Activated T-cell treated with anti-CD3 and anti-CD28 coated beads, Interleukin-2, amount 50 U/mL, for 72 hours (primary cell): ENCODE measurements at regions not wholly inside any gene's neighbourhood (a gene's known extent, or its start where the extent isn't known, plus 50 kb on each side); places are given as distances from the start of the nearest gene placed in this dataset.

Experiments
- ATAC-seq, 2 donors: fragments of 150-1000 bp; cut with Tn5 transposase; replicated peaks in 1 of 2; 2 replicates each; pipeline ENCODE4 v1.10.0; 2021; ENCODE audit warnings: moderate library complexity in 2 of 2, mild to moderate bottlenecking in 1 of 2
- DNase-seq, 2 donors: peaks; one replicate each; pipeline ENCODE4 v3.0.0; 2021 to 2022; ENCODE audit warnings: mixed read lengths in 1 of 2
- H3K27ac Mint-ChIP-seq: one replicate; pipeline ENCODE4 v1.8.0; 2022; ENCODE audit warnings: mild to moderate bottlenecking, moderate library complexity, mixed read lengths
- H3K27me3 Mint-ChIP-seq: one replicate; pipeline ENCODE4 v1.8.0; 2022; ENCODE audit warnings: low read depth, mixed read lengths
- H3K36me3 Mint-ChIP-seq, 2 donors: one replicate each; pipeline ENCODE4 v1.8.0; 2022; ENCODE audit warnings: mixed read lengths in 2 of 2, mild to moderate bottlenecking in 1 of 2; ENCODE audit not compliant: insufficient read depth in 2 of 2
- H3K4me1 Mint-ChIP-seq: one replicate; pipeline ENCODE4 v1.8.0; 2022; ENCODE audit warnings: low read depth, mixed read lengths
- H3K4me3 Mint-ChIP-seq, 2 donors: one replicate each; pipeline ENCODE4 v1.8.0; 2022; ENCODE audit warnings: mild to moderate bottlenecking in 2 of 2, mixed read lengths in 2 of 2, moderate library complexity in 2 of 2
- H3K9me3 Mint-ChIP-seq, 2 donors: one replicate each; pipeline ENCODE4 v1.8.0; 2022; ENCODE audit warnings: mixed read lengths in 2 of 2

DNA sequence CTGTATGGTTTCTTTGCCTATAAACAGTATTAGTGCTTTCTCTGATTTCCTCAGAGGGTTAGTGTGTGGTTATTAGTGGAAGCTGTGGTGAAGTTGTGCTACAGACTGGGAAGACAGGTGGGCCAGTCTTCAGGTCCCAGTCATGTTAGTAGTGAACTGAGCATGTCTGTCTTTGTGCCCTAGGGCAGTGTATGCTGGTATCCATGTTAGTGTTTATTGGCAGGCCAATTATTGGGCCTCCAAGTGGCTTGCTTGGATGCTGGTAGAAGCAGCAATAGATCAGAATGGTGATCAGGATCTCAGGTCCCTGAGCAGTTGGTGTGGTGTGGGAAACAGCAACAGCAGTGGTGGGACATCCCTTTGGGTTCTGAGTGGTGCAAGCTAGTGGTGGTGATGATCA lies 137.6 kb downstream of the OTOR start:
- H3K4me3 Mint-ChIP-seq: no peak overlapping the region
- H3K27me3 Mint-ChIP-seq: no peaks in the 10 kb centered on the region
- no peak overlapping the region for H3K27ac Mint-ChIP-seq
- no peaks in the 10 kb centered on the region for H3K4me1 Mint-ChIP-seq
- no peaks in the 10 kb centered on the region for H3K36me3 Mint-ChIP-seq
- peaks cover 2 to 6% of the 10 kb centered on the region in 2 donors for H3K9me3 Mint-ChIP-seq
- ATAC-seq: no peak
- DNase-seq: no peak

DNA sequence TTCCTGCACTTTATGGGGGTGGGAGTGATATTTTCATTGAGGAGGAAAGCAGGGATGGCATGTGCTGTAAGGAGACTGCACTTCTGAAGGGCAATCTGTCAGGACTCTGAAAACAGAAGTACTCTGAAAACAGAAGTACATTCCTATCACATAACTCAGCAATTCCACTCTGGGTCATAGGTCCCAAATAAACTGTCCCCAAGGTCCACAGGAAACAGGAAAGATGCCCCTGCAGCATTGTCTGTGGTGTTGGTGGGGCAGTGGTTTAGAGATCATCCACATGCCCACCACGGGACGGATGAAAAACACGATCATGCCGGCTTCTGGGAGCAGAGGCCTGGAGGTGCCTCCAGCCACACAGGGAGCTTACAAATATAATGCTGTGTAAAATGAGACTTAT lies 150.3 kb downstream of the OTOR start:
- no peaks in the 10 kb centered on the region for H3K9me3 Mint-ChIP-seq
- no peaks in the 10 kb centered on the region for H3K4me1 Mint-ChIP-seq
- H3K4me3 Mint-ChIP-seq: no peak overlapping the region
- DNase-seq: no peak
- H3K36me3 Mint-ChIP-seq: no peaks in the 10 kb centered on the region
- no peaks in the 10 kb centered on the region for H3K27me3 Mint-ChIP-seq
- ATAC-seq: no peak
- H3K27ac Mint-ChIP-seq: no peak overlapping the region

DNA sequence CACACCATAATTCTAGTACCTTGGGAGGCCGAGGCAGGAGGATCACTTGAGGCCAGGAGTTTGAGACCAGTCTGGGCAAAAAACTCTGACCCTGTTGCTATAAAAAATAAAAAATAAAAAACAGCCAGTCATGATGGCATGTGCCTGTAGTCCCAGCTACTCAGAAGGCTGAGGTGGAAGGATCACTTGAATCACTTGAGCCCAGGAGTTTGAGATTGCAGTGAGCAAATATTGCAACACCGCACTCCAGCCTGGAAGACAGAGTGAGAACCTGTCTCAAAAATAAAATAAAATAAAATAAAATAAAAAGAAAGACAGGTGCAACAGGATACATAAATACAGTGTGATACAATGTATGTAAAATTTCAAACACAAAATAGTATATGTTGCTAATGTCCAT lies 154.5 kb downstream of the OTOR start:
- Mint-ChIP-seq H3K4me3 (no peak overlapping the region), H3K27ac (no peak overlapping the region), H3K4me1 (no peaks in the 10 kb centered on the region), H3K9me3 (peaks cover 4 to 5% of the 10 kb centered on the region in 2 donors), H3K36me3 (no peaks in the 10 kb centered on the region), H3K27me3 (no peaks in the 10 kb centered on the region)
- ATAC-seq (no peak), DNase-seq (no peak)

DNA sequence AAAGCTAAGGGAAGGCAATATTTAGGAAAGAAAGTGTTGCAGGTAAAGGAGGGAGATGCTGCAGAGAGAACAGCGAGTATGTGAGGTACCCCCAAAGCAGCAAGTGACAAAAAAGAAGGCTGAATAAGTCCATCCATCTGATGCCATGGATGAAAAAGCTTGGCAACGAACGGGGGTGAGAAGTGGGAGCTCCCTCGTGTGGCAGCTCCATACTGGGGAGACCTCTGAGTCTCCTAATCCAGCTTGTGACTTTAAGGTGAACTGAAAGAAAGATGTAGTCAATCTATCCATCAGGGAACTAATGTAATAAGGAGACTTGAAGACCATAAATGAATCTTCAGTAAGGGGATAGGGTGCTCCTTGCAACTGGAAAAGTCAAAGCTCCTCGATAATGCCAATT lies 156.6 kb downstream of the OTOR start:
- H3K27ac Mint-ChIP-seq: no peak overlapping the region
- H3K36me3 Mint-ChIP-seq: no peaks in the 10 kb centered on the region
- DNase-seq: no peak
- H3K4me1 Mint-ChIP-seq: no peaks in the 10 kb centered on the region
- H3K4me3 Mint-ChIP-seq: no peak overlapping the region
- H3K9me3 Mint-ChIP-seq: peaks cover 4 to 7% of the 10 kb centered on the region in 2 donors
- ATAC-seq: no peak
- H3K27me3 Mint-ChIP-seq: no peaks in the 10 kb centered on the region

DNA sequence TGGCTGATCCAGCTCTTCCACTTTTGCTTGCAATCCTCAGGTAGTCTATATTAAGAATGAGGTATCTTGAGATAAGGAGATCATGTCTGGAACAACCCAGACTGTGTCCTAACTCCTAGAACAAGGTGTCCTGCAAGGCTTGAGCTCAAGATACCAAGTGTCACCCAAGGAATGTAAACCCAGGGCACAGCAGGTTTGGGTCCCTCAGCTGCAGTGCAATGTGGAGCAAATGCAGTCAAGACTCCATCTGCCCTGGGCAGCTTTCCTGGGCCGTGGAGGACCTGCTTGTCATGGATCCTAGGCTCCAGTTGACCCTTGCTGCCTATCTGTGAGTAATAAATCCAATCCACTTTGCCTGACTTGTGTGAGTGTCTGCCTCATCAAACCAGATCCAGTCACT lies 166.1 kb downstream of the OTOR start:
- H3K9me3 Mint-ChIP-seq: peaks cover 2 to 5% of the 10 kb centered on the region in 2 donors
- H3K36me3 Mint-ChIP-seq: peaks cover 0 to 1% of the 10 kb centered on the region in 2 donors

DNA sequence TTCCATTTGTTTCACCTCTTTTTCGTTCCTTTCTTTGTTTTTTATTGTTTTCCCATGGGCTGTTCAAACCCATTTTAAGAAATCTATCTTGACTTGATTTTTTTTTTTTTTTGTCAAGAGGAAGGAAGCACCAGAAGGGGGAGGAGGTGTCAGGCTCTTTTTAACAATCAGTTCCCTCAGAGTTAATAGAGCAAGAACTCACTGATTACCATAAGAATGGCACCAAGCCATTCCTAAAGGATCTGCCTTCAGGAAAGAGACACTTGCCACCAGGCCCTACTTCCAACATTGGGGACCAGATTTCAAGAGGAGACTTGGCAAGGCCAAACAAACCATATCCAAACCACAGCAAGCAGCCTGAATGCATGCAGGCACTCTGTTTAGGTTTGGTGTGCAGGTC lies 168.0 kb downstream of the OTOR start:
- no peak overlapping the region for H3K27ac Mint-ChIP-seq
- no peaks in the 10 kb centered on the region for H3K36me3 Mint-ChIP-seq
- no peaks in the 10 kb centered on the region for H3K27me3 Mint-ChIP-seq
- DNase-seq (no peak), ATAC-seq (no peak)
- no peaks in the 10 kb centered on the region for H3K4me1 Mint-ChIP-seq
- H3K9me3 Mint-ChIP-seq: no peaks in the 10 kb centered on the region
- no peak overlapping the region for H3K4me3 Mint-ChIP-seq

More for the DNA sequence above, 166.1 kb downstream of the OTOR start:
- DNase-seq (no peak), ATAC-seq (no peak)
- Mint-ChIP-seq H3K27me3 (no peaks in the 10 kb centered on the region), H3K27ac (no peak overlapping the region), H3K4me1 (no peaks in the 10 kb centered on the region), H3K4me3 (no peak overlapping the region)

DNA sequence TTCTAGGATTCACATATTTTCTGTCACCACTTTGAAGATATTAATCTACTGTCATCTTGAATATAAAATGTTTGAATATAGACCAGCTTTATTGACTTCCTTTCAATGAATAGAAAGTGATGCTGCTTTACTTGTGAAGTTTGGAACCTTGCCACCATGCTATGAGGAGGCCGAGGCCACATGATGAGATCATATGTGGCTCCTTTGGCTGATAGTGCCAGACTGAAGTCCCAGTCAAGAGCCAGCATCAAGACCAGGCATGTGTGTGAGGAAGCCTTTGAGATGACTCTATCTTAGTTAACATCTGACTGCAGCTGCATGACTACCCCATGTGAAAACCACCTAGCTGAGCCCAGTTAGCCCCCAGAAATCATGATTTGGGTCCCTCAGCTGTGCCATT lies 169.5 kb downstream of the OTOR start:
- ATAC-seq: no peak
- Mint-ChIP-seq H3K9me3 (no peaks in the 10 kb centered on the region), H3K27ac (no peak overlapping the region), H3K36me3 (no peaks in the 10 kb centered on the region), H3K4me1 (no peaks in the 10 kb centered on the region), H3K27me3 (no peaks in the 10 kb centered on the region), H3K4me3 (no peak overlapping the region)
- DNase-seq: no peak

DNA sequence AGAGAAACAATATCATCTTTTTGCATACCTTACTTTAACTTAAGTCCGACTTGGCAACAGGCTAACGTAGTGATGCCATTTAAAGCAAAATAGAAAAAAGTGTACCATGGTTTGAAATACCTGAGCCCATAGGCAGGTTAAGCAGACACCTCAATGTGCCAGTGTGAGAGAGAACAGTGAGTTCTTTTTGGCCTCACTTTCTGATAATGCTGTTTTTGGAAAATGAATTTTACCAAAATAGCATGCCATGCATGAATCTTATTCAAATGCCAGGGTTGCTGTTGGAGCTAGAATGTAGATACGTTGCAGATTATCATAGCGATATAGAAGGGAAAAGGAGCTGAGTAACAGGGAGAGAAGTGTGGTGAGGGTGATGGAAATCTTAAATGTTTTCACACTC lies 170.2 kb downstream of the OTOR start:
- Mint-ChIP-seq H3K27ac (no peak overlapping the region), H3K27me3 (no peaks in the 10 kb centered on the region), H3K9me3 (no peaks in the 10 kb centered on the region), H3K36me3 (no peaks in the 10 kb centered on the region), H3K4me1 (no peaks in the 10 kb centered on the region), H3K4me3 (no peak overlapping the region)
- ATAC-seq (no peak), DNase-seq (no peak)

DNA sequence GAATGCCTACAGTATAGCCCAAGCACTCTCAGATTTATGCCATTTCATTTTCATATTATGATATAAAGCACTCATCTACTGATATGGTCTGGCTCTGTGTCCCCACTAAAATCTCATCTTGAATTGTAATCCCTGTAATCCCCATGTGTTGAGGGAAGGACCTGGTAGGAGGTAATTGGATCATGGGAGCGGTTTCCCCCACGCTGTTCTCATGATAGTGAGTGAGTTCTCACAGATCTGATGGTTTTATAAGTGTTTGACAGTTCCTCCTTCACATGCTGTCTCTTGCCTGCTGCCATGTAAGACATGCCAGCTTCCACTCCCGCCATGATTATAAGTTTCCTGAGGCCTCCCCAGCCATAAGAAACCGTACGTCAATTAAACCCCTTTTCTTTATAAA lies 171.7 kb downstream of the OTOR start:
- Mint-ChIP-seq H3K27ac (no peak overlapping the region), H3K9me3 (no peaks in the 10 kb centered on the region)

DNA sequence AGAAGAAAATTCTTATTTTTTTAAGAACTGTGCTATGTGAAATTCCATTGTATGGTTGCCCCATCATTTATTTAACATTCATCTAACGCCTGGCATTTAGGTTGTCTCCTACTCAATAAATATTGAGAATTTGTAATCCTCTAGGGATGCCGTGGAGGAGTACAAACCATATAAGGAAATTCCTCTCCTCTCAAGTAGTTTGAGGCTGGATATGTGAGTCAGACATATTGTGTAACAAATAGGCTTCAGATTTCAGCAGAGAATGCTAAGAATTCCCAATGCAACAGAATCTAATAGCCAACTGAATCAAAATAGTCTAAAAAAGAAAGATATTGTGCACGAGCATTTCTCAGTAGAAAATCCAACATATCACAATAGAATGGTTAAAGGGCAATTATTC lies 174.7 kb downstream of the OTOR start:
- no peak overlapping the region for H3K27ac Mint-ChIP-seq
- H3K4me3 Mint-ChIP-seq: no peak overlapping the region
- H3K9me3 Mint-ChIP-seq: no peaks in the 10 kb centered on the region
- H3K4me1 Mint-ChIP-seq: no peaks in the 10 kb centered on the region
- no peaks in the 10 kb centered on the region for H3K27me3 Mint-ChIP-seq
- ATAC-seq (no peak), DNase-seq (no peak)
- no peaks in the 10 kb centered on the region for H3K36me3 Mint-ChIP-seq

More for the DNA sequence above, 171.7 kb downstream of the OTOR start:
- DNase-seq (no peak), ATAC-seq (no peak)
- Mint-ChIP-seq H3K27me3 (no peaks in the 10 kb centered on the region), H3K4me1 (no peaks in the 10 kb centered on the region), H3K36me3 (no peaks in the 10 kb centered on the region), H3K4me3 (no peak overlapping the region)

DNA sequence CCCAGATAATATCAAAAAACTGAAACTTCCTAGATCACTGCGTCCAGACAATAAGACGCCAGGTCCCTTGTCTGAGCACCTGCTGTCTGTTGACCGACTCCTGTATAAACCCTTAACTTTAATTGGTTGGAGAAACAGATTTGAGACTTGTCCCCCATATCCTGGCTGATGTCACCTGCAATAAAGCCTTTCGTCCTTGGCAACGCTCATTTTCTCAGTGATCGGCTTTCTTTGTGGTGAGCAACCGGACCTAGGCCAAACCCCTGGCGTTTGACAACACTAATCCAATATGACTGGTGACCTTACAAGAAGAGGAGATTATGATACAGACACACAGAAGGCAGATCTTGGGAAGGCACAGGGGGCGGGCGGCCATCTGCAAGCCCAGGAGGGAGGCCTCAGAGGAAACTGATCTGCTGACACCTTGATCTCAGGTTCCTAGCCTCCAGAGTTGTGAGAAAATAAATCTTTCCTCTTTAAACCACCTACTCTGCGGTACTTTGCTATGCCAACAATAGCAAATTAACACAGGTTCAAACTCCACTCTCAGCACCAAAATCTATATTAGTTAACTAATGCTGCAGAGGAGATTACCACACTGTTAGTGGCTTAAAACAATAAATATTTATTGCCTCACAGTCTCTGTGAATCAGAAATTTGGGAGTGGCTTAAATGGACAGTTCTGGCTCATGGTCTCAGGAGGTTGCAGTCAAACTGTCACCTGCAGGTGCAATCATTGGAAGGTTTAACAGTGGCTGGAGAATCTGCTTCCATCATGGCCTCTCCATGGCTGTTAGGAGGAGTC lies 178.7 kb downstream of the OTOR start:
- no peaks in the 10 kb centered on the region for H3K27me3 Mint-ChIP-seq
- H3K9me3 Mint-ChIP-seq: peaks cover 0 to 5% of the 10 kb centered on the region in 2 donors
- no peak overlapping the region for H3K4me3 Mint-ChIP-seq
- H3K27ac Mint-ChIP-seq: no peak overlapping the region
- H3K4me1 Mint-ChIP-seq: no peaks in the 10 kb centered on the region
- ATAC-seq (no peak), DNase-seq (no peak)
- no peaks in the 10 kb centered on the region for H3K36me3 Mint-ChIP-seq

DNA sequence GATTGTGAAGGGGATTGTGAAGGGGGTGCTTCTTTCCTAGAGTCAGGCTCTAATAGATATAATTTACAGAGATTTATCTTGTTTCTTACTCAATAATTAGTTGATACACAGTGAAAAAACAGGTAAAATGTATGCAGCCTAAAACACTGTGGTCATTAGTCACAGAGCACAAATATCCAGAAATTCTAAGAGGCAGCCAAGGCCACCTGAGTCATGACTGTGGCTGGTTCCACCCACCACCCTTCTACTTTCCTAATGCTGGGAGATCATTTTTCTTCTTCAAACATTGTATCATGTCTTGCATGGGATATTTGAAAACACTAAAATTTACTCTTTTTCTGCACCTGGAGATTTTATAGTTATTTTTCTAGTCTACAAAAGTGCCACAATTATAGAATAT lies 181.6 kb downstream of the OTOR start:
- no peak overlapping the region for H3K4me3 Mint-ChIP-seq
- H3K9me3 Mint-ChIP-seq: peaks cover 1 to 8% of the 10 kb centered on the region in 2 donors
- no peaks in the 10 kb centered on the region for H3K27me3 Mint-ChIP-seq
- DNase-seq: no peak
- H3K4me1 Mint-ChIP-seq: no peaks in the 10 kb centered on the region
- H3K36me3 Mint-ChIP-seq: no peaks in the 10 kb centered on the region
- ATAC-seq: no peak
- no peak overlapping the region for H3K27ac Mint-ChIP-seq

DNA sequence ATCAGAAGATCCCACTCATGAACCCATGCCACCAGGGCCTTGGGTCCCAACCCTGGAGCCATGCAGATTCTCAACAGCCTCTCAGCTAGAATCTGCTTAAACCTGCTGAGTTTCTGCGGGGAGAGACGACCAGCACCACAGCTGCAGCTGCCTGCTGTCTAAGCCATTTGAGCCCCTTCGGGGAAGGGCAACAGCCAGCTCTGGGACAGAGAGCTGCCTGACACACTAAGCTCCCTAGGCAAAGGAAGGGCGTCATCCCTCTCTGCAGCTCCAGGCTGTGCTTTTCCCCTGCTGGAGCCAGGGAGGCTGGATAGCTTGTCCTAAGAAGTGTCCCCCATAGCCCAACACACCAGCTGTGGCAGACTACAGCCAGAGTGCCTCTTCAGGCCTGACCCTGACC lies 182.5 kb downstream of the OTOR start:
- Mint-ChIP-seq H3K4me3 (no peak overlapping the region), H3K36me3 (no peaks in the 10 kb centered on the region), H3K27me3 (no peaks in the 10 kb centered on the region), H3K4me1 (no peaks in the 10 kb centered on the region), H3K27ac (no peak overlapping the region), H3K9me3 (peaks cover 1 to 10% of the 10 kb centered on the region in 2 donors)
- ATAC-seq (no peak), DNase-seq (no peak)

DNA sequence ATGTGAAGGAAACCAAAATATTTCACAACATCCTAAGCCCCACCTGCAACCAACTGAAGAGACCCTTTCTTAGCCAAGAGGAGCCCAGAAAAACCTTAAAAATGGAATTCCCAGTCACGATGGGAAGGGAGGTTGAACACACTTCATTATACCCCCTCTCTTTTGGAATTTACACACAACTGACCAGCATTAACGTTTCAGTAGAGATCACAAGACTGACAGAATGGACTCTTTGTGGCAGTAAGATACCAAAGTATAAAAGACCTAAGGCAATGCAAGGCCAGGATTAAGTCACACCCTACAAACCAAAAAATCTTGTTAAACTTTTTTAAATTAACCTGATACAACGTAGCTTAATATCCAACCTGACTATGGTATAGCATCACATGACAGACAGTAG lies 190.9 kb downstream of the OTOR start:
- Mint-ChIP-seq H3K4me3 (no peak overlapping the region), H3K9me3 (peaks cover 4 to 8% of the 10 kb centered on the region in 2 donors), H3K36me3 (no peaks in the 10 kb centered on the region), H3K27me3 (no peaks in the 10 kb centered on the region), H3K4me1 (no peaks in the 10 kb centered on the region), H3K27ac (no peak overlapping the region)
- no peak for ATAC-seq
- DNase-seq: no peak
